ENCODE measurements at regions not wholly inside any gene's neighbourhood (a gene's known extent, or its start where the extent isn't known, plus 50 kb on each side); places are given as distances from the start of the nearest gene placed in this dataset.

DNA sequence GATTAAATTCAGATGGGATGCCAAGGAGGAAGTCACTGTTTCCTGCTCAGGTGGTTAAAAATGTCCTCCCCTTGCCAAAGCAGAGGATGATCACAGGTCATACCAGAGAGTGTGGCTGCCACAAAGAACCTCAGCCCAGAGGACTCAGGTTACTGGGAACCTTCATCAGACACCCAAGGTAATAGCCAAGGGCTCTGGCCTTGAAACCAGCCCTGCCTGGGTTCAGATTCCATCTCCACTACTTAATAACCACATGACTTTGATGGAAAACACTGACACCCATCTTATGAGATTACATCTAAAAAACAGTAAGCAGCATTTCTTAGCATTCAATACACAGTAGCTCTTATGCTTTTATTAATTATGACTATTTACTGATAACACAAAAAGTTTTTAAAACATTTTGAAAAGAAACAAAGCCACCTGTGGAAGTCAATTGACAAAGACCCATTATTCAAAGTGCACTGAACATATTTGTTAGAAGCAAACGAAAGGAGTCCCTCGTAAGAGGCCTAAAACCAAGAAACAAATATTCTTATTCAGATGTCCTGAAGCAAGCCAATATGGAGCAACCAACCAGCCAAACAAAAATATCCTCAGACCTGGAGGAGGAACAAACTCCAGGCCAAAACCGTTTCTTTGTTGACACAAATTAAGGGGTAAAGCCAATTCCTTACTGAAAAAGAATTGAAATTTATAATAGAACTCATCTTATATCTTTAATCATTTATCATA is 241.5 kb downstream of the RNF152 start:
- TF ChIP-seq, protein P1, sequence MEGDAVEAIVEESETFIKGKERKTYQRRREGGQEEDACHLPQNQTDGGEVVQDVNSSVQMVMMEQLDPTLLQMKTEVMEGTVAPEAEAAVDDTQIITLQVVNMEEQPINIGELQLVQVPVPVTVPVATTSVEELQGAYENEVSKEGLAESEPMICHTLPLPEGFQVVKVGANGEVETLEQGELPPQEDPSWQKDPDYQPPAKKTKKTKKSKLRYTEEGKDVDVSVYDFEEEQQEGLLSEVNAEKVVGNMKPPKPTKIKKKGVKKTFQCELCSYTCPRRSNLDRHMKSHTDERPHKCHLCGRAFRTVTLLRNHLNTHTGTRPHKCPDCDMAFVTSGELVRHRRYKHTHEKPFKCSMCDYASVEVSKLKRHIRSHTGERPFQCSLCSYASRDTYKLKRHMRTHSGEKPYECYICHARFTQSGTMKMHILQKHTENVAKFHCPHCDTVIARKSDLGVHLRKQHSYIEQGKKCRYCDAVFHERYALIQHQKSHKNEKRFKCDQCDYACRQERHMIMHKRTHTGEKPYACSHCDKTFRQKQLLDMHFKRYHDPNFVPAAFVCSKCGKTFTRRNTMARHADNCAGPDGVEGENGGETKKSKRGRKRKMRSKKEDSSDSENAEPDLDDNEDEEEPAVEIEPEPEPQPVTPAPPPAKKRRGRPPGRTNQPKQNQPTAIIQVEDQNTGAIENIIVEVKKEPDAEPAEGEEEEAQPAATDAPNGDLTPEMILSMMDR (IDR thresholded peaks at IDR 0.05; ENCODE audit: extremely low read depth in 1 of 2, insufficient read depth in 1 of 2, low read depth in 1 of 2, low read length in 2 of 2): no peak
- TF ChIP-seq POLR2A (IDR thresholded peaks at IDR 0.05; ENCODE audit: low read depth, low read length) (no peak), JUN (IDR thresholded peaks at IDR 0.05; ENCODE audit: borderline replicate concordance, insufficient read depth, insufficient read length, low read depth) (no peak), POLR2AphosphoS5 (IDR thresholded peaks at IDR 0.05; ENCODE audit: insufficient read depth, low read depth, low read length) (no peak)
- TF ChIP-seq, protein P2, sequence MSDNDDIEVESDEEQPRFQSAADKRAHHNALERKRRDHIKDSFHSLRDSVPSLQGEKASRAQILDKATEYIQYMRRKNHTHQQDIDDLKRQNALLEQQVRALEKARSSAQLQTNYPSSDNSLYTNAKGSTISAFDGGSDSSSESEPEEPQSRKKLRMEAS (IDR thresholded peaks at IDR 0.05; ENCODE audit: insufficient read depth, insufficient read length): no peak

Data from endothelial cell of umbilical vein (primary cell).